Fibroblast of the aortic adventitia (primary cell): ENCODE measurements at regions not wholly inside any gene's neighbourhood (a gene's known extent, or its start where the extent isn't known, plus 50 kb on each side); places are given as distances from the start of the nearest gene placed in this dataset.
"Not testable (repeated sequence)": the region's sequence is repeated elsewhere in the genome, so short reads cannot be mapped to it uniquely, and the experiment has no call there.

Source experiments
- DNase-seq: peaks from one replicate; pipeline ENCODE4 v3.0.0-alpha.2; 2010; ENCODE audit warnings: low read depth
- H3K4me3 ChIP-seq: 2 replicates; pipeline ENCODE4 v1.5.1; 2011; ENCODE audit warnings: low read depth, mild to moderate bottlenecking, control low read depth, low read length, moderate library complexity
- CTCF ChIP-seq: IDR thresholded peaks from 2 replicates; pipeline ENCODE4 v1.5.1; 2011; ENCODE audit warnings: mild to moderate bottlenecking, low read length, control low read depth, inconsistent platforms; ENCODE audit not compliant: insufficient read depth

DNA sequence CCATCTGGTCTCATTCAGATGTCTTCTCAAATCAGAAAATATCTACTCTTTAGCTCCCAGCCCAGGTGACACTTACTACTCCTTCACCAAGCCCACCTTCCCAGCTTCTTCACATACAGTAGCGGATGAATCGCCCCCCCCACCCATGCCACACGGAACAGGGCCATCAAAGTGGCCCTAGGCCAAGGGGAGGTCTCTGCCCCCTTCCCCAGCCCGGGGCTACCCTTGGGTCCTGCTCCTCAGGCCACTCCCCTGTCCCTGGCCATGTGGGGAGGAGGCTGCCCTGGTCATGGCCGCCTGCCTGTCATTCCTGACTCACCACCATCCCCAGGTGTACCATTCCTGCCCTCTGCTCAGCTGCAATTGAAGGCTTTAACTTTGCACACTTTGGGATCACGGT is 142.8 kb downstream of the NECTIN1 start:
- no peak for TF ChIP-seq CTCF
- H3K4me3 ChIP-seq, result no peak overlapping the region
- DNase-seq, result no peak

GRCh38 chr11:119585043-119585781 is 143.8 kb downstream of the NECTIN1 start:
- DNase-seq, result no peak
- TF ChIP-seq CTCF, result no peak
- H3K4me3 ChIP-seq, result peak overlapping the region; percentile 68

GRCh38 chr11:119584193-119585042 is 144.6 kb downstream of the NECTIN1 start:
- DNase-seq, result peak; percentile 80
- peak overlapping the region; percentile 68 for H3K4me3 ChIP-seq
- no peak for TF ChIP-seq CTCF

DNA sequence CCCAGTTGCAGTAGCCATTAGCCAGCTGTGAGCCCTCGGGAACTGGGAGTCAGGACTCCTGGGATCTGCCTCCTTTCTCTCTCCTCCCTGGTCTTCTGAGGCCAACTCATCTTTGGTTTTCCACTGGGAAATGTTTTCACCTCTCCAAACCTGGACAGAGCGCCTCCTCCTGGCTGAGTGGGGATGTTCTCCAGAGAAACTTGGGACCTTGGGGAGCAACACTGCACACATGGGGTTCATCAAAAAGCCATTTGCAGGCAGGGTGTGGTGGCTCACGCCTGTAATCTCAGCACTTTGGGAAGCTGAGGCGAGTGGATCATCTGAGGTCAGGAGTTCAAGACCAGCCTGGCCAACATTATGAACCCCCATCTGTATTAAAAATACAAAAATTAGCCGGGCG is 145.4 kb downstream of the NECTIN1 start:
- peak; percentile 11 for TF ChIP-seq CTCF
- H3K4me3 ChIP-seq, result no peak overlapping the region
- no peak for DNase-seq

GRCh38 chr11:119581396-119581795 is 147.6 kb downstream of the NECTIN1 start:
- not testable (repeated sequence) for H3K4me3 ChIP-seq, DNase-seq

DNA sequence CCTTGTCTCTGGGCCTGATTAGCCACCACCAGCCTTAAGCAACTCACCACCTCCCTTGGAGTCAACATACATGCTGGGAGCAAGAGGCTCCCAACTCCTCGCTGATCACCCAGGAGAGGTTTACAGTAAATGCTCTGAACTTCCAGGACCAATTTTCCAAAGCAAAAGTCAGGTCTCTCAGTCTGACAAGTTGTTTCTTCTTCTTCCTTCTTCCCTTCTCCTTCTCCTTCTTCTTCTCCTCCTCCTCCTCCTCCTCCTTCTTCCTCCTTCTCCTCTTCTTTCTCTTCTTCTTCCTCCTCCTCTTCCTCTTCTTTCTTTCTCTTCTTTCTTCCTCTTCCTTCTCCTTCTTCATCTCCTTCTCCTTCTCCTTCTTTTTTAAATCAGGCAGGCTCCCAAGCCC is 148.2 kb downstream of the NECTIN1 start:
- TF ChIP-seq CTCF, result no peak
- DNase-seq, result no peak
- H3K4me3 ChIP-seq, result no peak overlapping the region

DNA sequence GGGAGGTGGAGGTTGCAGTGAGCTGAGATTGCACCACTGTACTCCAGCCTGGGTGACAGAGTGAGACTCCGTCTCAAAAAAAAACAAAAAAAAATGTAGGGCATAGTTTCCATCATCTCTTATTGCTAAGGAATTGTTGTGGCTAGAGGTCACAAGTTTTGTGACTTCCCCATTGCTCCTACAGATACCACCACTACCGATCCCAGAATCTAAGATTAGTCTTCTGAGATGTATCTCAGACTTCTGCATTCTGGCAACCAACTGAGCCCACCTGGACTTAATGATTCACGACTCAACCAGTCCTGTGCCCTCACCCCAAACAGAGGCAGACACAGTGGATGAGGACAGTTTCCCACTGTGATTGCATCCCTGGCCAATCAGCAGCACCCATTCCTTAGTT is 148.9 kb downstream of the NECTIN1 start:
- H3K4me3 ChIP-seq, result no peak overlapping the region
- DNase-seq, result no peak
- TF ChIP-seq CTCF, result no peak
